GM19193 (cell line): ENCODE measurements at regions not wholly inside any gene's neighbourhood (a gene's known extent, or its start where the extent isn't known, plus 50 kb on each side); places are given as distances from the start of the nearest gene placed in this dataset.
A peak's percentile ranks its signal among the peaks of the same experiment; 100 is the strongest.

Source experiments
- POLR2A ChIP-seq: IDR thresholded peaks from 4 replicates; pipeline ENCODE4 v1.6.1; 2011; ENCODE audit not compliant: insufficient read depth, insufficient read length; ENCODE audit errors: extremely low read depth

- no peak for TF ChIP-seq POLR2A
These were observed 54.1 kb downstream of the IRF2BPL start for GRCh38 chr14:76974365-76974764.

GRCh38 chr14:76971549-76971948, 57.0 kb downstream of the IRF2BPL start:
- no peak for TF ChIP-seq POLR2A

- peak; percentile 30 for TF ChIP-seq POLR2A
These were observed 59.9 kb downstream of the IRF2BPL start for GRCh38 chr14:76968621-76969063.

GRCh38 chr14:76967788-76968187, 60.7 kb downstream of the IRF2BPL start:
- TF ChIP-seq POLR2A = no peak

- TF ChIP-seq POLR2A = no peak
These were observed 63.3 kb downstream of the IRF2BPL start for GRCh38 chr14:76965232-76965631.

GRCh38 chr14:76964695-76965094, 63.8 kb downstream of the IRF2BPL start:
- TF ChIP-seq POLR2A = peak; percentile 47

- TF ChIP-seq POLR2A = no peak
These were observed 65.1 kb downstream of the IRF2BPL start for GRCh38 chr14:76963372-76963771.

GRCh38 chr14:76962303-76962660, 66.2 kb downstream of the IRF2BPL start:
- no peak for TF ChIP-seq POLR2A

- TF ChIP-seq POLR2A = peak; percentile 65
These were observed 66.7 kb downstream of the IRF2BPL start for GRCh38 chr14:76961631-76962302.

GRCh38 chr14:76958980-76959710, 69.4 kb downstream of the IRF2BPL start:
- peak; percentile 65 for TF ChIP-seq POLR2A

- TF ChIP-seq POLR2A = no peak
These were observed 70.2 kb downstream of the IRF2BPL start for GRCh38 chr14:76958020-76958979.

GRCh38 chr14:76957224-76957891, 71.2 kb downstream of the IRF2BPL start:
- no peak for TF ChIP-seq POLR2A

GRCh38 chr14:76956316-76957090, 72.0 kb downstream of the IRF2BPL start:
- TF ChIP-seq POLR2A = peak; percentile 62
